ENCODE measurements at regions not wholly inside any gene's neighbourhood (a gene's known extent, or its start where the extent isn't known, plus 50 kb on each side); places are given as distances from the start of the nearest gene placed in this dataset.
A peak's percentile ranks its signal among the peaks of the same experiment; 100 is the strongest.
"Not testable (repeated sequence)": the region's sequence is repeated elsewhere in the genome, so short reads cannot be mapped to it uniquely, and the experiment has no call there.

- DNase-seq = no peak
Observed at GRCh38 chr5:78726571-78726970, 78.0 kb upstream of the LHFPL2 start.

DNA sequence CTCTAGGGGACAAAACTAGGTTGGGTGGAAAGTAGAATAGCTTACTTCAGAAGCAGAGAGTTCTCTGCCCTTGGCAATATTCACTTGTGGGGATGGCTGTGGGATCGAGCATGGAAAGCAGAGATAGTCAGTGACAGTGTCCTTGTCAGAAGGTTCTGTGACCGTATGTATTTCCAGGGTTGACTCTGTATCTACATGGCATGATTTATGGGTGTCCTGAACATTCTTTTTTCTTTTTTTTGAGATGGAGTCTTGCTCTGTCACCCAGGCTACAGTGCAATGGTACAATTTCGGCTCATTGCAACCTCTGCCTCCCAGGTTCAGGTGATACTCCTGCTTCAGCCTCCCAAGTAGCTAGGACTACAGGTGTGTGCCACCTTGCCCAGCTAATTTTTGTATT is 77.4 kb upstream of the LHFPL2 start:
- no peak for DNase-seq

DNA sequence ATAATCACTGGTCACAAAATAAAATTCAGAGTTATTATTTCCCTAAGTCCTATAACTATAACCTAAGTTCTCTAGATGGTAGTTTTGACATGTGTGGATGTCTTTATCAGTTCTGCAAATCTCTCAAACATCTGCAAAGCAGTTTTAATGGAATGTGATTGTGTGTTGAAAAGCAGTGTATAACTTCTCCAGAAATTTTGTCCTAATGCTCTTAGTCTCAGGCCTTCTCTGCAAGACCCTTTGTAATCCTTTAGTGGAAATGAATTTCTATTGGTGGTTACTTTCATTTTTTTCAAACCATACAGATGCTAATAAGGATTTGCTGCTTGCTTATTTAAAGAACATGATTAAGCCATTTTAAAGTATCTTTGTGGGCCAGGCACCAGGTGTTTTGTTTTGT is 75.5 kb upstream of the LHFPL2 start:
- DNase-seq = no peak

DNA sequence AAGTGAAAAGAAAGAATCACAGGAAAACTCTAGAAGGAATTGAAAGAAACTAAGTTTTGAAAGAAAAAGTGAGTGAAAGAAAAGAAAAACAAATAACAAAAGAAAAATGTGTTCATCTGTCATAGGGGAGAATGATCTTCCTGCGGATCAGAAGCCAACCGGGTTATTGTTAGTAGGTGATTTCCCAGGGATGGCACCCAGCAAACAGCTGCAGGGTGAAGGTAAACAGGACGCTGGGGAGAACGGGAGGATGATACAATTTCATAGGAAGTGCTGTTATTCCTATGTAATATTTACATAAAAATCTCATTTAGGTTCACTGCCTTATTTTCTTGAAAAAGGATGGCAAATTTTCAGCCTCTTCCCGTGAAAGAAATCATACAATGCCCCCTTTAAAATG is 72.4 kb upstream of the LHFPL2 start:
- peak; percentile 49 for DNase-seq

DNA sequence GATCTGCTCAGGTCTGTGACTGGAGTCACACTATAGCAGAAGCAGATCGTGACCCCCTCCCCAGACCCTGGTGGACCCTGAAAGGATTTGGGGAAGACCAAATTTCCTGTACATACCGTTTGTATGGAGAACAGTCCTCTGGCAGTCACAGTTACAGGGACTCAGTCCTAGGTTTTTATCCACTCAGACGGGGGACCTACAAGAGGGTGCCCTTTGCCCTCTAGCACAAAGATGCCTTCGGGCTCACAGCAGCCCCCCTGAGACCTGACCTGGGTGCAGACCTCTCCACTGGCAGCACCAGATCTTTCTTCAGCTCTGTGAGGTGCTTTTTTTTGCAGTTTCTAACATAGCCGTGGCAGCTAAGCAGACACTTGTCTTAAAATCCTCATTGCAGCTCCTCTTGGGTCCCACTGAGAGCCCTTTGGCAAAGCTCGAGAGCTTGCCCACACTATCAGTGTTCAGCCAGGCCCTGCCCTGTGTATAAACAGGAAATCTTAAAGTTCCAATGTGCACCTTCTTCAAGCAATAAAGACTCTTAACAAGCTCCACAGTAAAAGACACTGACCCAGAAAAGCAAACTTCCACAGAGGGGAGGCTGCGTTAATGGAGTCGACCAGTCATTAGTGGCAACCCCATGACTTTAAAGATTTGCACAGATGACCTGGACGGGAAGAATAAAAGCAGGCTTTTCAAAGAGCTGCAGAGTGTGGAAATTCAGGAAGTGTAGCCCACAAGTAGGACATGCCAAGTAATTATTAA is 71.8 kb upstream of the LHFPL2 start:
- no peak for DNase-seq

DNA sequence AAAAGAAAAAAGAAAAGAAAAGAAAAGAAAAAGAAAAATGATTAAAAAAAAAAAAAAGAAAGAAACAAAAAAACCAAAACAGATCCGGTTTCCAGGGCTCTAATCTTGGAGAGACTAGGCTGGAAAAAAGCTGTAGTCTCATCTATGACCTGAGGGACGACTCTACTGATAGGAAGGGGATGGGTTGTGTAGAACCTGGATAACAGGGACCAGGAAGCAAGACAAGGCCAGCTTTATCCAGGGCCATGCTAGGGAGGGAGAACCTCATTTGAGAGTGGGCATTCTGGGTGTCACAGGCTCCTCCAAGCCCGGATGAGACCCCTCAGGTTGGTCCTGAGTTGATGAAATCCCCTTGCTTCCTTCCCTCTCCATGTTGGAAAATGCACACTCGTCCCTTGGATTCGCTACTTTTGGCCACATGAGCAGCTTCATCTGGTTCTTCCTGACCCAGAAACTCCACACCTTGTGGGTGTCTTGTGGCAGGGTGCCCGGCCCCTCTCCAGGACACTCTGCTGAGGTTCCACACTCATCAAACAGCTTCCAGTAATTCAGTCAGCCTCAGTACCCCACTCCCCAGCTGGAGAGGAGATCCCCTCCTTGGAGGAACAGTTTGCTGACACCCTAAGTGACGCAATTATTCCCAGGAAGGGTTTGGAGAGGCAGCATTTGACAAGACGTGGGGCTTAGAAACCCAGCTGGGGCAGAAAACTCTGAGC is 71.1 kb upstream of the LHFPL2 start:
- DNase-seq = no peak

DNA sequence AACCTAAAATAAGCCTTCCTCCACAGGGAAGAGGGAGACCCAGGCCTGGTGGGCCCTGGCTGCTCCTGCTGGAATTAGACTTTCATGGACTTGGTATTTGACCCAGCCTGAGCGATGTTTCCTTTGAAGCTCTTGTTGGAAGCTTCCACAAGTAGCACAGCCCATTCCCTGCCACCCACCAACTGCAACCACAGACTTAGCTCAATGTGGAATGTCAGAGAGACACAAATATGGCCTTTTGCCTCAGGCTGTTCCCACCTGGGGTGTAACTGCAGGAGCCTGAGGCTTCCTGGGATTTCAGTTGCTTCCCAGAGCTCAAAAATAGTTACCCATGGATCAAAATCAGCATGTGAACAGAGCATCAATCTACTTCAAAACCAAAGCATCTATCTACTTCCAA is 70.3 kb upstream of the LHFPL2 start:
- DNase-seq = no peak

GRCh38 chr5:78717674-78718584 is 69.4 kb upstream of the LHFPL2 start:
- DNase-seq = no peak

DNA sequence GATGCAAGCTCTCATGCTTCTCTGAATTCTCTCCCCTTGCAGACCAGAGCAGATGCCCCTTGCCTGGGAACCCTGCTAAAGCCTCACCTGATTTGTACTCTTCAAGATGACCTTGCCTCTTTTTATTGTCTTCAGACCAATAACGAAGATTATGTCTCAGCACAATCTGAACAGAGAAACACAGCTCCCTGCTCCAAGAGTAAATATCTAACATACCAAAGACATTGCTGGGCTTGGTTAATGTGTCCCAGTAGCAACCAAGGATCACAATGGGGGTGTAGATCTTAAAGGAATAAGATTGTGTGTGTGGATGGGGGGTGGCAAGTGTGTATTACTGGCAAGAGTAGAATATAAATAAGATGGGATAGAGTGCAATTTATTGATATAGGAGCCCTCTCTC is 67.6 kb upstream of the LHFPL2 start:
- DNase-seq = no peak

GRCh38 chr5:78715351-78715750 is 66.8 kb upstream of the LHFPL2 start:
- not testable (repeated sequence) for DNase-seq

GRCh38 chr5:78711670-78712069 is 63.1 kb upstream of the LHFPL2 start:
- DNase-seq = not testable (repeated sequence)

DNA sequence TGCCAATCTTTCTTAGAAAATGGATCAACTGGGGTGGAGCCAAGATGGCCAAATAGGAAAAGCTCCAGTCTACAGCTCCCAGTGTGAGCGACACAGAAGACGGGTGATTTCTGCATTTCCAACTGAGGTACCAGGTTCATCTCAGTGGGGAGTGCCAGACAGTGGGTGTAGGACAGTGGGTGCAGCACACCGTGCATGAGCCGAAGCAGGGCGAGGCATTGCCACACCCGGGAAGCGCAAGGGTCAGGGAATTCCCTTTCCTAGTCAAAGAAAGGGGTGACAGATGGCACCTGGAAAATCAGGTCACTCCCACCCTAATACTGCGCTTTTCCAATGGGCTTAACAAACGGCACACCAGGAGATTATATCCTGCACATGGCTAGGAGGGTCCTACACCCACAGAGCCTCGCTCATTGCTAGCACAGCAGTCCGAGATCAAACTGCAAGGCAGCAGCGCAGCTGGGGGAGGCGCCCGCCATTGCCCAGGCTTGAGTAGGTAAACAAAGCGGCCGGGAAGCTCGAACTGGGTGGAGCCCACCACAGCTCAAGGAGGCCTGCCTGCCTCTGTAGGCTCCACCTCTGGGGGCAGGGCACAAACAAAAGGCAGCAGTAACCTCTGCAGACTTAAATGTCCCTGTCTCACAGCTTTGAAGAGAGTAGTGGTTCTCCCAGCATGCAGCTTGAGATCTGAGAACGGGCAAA is 61.3 kb upstream of the LHFPL2 start:
- DNase-seq = not testable (repeated sequence)

DNA sequence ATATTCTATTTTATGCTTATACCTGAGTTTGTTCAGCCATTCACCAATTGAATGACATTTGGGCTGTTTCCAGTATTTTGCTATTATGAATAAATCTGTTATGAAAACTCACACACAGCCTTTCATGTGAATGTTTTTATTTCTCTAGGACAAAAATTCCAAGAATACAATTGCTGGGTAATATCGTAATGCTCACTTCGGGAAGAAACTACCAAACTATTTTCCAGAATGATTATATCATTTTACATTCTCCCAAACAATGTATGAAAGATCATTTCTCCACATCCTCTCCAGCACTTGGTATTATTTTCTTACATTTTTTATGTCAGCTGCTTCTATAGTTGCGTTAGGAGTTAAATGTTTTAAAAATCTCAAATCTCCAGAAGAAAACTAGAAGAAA is 58.3 kb upstream of the LHFPL2 start:
- DNase-seq = no peak

DNA sequence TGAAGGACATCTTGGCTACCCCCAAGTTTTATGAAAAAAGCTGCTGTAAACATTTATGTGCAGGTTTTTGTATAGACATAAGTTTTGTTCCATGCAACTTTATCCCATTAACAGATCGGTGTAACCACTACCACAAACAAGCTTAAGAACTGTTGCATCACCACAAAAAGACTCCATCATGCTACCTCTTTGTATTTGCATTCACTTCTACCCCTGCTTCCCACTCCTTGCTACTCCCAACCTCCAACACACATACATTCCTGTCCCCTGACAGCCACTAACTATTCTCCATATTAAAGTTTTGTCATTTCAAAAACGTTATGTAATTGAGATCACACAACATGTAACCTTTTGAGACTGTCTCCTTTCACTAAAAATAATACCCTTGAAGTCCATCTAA is 57.8 kb upstream of the LHFPL2 start:
- no peak for DNase-seq

DNA sequence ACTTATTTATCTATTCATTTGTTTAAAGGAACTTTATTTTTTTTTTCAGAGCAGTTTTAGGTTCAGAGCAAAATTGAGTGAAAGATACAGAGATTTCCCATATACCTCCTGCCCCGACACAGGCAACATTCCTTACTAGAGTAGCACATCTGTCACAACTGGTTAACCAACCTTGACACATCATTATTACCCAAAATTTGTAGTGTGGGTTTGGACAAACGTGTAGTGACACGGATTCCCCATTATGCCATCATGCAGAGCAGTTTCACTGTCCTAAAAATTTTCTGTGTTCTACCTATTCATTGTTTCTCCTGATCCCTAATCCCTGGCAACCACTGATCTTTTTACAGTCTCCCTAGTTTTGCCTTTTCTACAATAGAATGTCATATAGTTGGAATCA is 57.3 kb upstream of the LHFPL2 start:
- no peak for DNase-seq

- DNase-seq = no peak
Observed at GRCh38 chr5:78701795-78702410, 53.3 kb upstream of the LHFPL2 start.

DNA sequence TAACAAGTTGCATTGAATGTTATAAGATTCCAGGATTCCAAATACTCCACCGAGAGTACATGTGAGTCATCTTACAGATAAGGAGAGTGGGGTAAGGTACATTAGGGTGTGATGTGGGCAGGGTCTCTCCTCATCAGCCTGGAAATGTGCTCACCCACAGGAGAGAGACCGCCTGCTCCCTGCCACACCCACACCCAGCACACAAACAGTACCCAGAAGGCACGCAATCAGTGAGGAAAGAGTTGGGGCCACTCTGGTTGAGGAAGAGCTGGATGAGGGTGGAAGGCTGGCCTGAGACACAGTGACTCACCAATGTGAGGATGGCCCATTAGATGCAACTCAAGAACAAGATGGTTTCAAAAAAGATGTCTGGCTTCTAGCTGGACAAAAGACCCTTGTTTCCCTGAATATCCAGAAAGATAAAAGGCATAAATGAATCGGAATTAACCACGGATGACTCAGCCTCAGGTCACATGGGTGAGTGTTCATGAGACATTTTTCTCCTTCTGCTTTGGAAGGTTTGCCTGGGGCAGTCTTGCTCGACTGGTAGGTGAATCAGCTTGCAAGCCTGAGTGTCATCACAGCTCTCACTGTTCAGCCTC is 51.1 kb upstream of the LHFPL2 start:
- no peak for DNase-seq

GRCh38 chr5:78698191-78698791 is 49.7 kb upstream of the LHFPL2 start:
- no peak for DNase-seq
